NCI-H82 (cell line): ENCODE measurements at regions not wholly inside any gene's neighbourhood (a gene's known extent, or its start where the extent isn't known, plus 50 kb on each side); places are given as distances from the start of the nearest gene placed in this dataset.

Experiments used
- DNase-seq: peaks from one replicate; lab custom pipeline; 2025; lab: John Stamatoyannopoulos, UW

DNA sequence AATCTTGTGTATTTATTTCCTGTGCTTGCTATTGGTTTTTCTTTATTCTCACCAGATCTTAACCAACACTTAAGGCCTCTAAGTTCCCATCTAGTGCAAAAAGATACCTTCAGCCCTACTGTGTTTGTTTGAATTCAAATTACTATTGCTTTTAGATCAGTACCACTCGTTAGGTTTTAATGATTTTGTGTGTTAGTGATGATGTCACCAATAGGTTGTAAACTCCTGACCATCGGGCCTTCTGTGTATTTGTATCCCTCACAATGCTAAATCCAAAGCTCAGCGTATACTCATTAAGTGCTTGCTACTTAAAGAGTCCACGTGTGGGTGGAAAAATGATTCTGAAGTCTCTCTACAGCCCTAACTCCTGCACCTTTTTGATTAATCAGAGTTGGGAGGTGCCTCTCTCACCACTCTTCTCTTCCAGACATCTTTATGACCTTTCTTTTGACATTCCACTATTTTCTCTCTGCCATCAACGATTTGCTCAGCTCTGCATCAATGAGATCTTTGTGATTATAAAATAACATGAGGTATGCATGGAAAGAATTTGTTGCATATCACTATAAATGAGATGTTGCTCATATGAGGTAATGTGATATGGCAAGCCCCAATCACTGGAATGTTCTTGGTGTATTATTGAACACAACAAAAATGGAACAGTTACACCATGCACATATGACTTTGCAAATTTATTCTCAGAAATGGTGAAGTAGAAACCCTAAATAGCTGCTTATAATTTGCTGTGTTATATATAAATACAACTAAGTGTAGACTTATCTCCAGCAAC is 55.1 kb upstream of the LAMA2 start:
- no peak for DNase-seq

DNA sequence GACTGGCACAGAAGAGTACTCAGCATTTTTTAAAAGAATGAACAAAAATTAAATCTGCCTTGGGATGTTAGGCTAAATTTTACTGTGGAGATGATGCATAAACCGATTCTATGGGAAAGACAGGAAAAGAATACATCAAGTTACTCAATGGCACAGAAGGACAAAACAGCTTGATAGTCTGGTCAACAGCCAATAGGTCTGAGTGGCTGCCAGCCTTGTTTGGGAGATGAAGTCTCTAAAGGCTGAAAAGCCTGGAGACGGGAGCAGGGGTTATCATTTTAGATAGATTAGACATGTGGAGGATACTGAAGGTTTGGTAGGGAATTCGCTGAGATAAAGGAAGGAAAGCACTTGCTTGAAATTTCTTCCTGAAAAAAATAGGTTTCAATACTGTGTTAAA is 56.3 kb upstream of the LAMA2 start:
- no peak for DNase-seq

DNA sequence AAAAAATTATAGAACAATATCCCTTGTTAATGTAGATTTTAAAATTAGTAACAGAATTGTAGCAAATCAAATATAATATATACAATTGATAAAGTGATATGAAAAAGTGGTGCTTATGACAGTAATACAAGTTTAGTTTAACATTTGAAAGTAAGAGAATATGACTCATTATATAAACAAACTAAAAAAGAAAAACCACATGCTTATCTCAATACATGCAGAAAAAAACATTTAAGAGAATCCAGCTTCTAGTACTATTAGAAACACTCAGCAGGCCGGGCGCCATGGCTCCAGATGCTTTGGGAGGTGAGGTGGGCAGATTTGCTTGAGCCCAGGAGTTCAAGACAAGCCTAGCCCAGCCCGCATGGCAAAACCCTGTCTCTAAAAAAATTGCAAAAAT is 60.7 kb upstream of the LAMA2 start:
- no peak for DNase-seq

DNA sequence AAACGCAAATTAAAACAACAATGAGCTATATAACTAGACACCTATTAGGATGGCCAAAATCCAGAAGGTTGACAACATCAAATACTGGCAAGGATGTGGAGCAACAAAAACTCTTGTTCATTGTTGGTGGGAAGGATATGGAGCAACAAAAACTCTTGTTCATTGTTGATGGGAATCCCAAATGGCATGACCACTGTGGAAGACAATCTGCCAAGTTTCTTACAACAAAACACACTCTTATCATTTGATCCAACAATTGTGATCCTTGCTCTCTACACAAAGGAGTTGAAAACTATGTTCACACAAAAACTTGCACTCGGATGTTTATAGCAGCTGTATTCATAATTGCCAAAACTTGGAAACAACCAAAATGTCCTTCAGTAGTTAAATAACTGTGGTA is 61.8 kb upstream of the LAMA2 start:
- DNase-seq, result no peak

DNA sequence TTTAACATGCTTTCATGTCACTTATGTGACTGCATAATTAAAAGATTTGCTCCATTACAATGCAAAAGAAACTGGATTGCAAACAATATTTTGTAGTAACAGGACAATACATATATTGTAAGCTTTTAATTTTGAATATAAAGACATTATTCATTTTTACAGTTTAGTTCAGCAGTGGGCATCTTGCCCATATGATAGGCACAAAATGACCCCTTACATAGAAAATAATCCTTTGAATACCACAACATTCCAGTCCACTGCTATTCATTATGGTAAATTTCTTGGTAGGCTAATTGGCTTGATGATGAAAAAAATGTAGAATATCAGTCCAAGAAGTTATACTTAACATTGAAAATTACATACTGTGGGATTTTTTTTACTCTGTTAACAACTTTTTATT is 74.1 kb upstream of the LAMA2 start:
- no peak for DNase-seq

DNA sequence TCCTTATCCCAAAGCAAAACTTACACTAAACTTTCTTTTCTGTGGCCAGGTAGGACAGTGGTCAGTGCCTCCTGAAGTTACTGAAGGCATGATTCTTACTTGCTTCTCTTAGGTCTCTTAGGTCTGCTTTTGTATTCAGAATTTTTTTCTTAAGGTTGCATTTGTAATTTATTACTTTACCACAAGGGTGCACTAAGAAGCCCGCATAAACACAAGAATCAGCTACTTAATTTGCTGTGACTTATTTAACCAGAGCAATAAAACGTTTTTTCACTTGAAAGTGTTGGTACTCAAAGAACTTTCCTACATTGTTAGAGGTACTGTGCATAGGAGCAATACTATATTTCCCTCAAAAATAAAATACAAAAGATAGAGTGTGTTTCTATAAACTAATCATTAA is 75.4 kb upstream of the LAMA2 start:
- peak; percentile 51 for DNase-seq

DNA sequence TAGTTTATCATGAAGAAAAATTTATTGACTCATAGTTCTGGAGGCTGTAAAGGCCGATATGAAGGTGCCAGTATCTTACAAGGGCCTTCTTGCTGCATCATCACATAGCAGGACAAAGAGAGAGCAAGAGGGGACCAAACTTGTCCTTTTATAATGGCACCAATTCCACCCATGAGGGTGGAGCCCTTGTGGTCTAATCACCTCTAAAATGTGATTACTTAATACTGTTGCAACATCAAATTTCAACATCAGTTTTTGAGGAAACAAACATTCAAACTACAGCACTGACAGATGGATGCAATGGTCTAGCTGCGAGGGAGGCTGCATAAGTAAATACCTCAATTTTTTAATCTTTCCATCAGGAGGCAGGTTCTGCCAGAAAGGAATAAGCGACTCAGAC is 76.7 kb upstream of the LAMA2 start:
- DNase-seq, result no peak

DNA sequence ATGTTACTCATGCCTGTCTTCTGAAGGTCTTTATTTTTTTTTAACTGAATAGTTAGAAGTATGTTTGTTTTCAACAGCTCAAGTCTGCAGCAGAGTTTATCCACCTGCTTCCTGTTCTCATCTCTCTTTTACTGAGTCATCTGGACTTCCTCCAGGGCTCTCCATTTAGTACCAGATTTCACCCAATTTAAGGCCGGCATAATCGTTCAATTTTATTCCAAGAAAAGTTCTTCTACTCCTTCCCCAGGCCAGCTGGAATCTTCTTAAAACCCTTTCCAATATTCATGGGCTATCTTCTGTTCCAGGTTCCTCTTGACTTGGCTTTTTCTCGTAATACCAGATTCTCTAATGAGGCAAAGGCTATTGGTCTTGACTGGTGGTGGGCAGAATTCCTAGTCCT is 79.0 kb upstream of the LAMA2 start:
- DNase-seq, result no peak

DNA sequence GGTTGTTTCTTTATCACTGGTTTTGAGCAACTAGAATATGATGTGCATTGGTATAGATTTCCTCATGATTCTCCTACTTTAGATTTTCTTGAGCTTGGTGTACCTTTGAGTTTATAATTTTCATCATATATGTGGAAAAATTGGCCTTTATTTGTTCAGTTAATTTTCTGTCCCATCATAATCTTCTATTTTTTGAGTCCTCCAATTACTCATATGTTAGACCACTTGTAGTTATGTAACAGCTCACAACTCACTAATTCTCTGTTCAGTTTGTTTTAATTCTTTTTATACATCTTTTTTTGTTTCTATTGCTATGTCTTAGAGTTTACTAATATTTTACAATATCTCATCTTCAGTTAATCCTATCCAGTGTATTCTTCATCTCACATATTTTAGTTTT is 81.3 kb upstream of the LAMA2 start:
- DNase-seq, result no peak

DNA sequence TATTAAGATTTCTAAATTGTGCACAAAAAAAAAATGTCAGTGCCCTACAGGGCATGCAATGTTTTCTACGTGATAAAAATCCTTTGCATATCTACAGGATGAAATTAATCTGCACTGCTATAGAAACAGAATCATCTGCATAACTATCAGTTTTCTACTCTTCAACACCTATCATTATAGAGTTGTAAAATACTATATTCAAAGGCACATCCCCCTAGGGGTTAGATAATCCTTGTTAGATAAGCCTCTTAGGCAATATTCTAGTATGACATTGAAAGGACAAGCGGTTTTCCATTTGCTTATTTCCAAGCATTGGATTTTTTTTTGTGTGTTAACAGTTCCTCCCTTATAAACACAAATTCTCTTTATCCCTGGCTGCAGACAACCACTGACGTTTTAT is 98.7 kb upstream of the LAMA2 start:
- peak; percentile 87 for DNase-seq

DNA sequence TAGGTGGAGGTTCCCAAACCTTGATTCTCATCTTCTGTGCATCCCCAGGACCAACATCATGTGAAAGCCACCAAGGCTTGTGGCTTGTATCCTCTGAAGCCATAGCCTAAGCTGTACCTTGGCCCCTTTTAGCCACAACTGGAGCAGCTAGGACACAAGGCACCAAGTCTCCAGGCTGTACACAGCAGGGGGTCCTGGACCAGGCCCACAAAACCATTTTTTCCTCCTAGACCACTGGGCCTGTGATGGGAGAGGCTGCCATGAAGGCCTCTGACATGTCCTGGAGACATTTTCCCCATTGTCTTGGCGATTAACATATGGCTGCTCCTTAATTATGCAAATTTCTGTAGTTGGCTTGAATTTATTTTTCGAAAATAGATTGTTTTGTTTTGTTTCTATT is 114.8 kb upstream of the LAMA2 start:
- DNase-seq, result no peak

DNA sequence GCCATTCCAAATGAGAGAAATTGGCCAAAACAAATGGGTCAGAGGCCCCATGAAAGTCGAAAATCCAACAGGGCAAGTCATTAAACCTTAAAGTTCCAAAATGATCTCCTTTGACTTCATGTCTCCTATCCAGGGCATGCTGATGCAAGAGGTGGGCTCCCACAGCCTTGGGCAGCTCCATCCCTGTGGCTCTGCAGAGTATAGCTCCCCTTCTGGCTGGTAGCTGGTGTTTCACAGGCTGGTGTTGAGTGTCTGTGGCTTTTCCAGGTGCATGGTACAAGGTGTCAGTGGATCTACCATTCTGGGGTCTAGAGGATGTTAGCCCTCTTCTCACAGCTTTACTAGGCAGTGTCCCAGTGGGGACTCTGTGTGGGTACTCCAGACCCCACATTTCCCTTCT is 115.2 kb upstream of the LAMA2 start:
- no peak for DNase-seq

DNA sequence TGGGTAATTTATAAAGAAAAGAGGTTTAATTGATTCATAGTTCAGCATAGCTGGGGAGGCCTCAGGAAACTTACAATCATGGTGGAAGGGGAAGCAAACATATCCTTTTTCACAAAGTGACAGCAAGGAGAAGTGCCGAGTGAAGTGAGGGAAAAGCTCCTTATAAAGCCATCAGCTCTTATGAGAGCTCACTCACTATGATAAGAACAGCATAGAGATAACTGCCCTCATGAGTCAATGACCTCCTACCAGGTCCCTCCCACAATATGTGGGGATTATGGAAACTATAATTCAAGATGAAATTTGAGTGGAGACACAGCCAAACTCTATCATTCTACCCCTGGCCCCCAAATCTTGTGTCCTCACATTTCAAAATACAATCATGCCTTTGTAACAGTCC is 115.8 kb upstream of the LAMA2 start:
- no peak for DNase-seq

DNA sequence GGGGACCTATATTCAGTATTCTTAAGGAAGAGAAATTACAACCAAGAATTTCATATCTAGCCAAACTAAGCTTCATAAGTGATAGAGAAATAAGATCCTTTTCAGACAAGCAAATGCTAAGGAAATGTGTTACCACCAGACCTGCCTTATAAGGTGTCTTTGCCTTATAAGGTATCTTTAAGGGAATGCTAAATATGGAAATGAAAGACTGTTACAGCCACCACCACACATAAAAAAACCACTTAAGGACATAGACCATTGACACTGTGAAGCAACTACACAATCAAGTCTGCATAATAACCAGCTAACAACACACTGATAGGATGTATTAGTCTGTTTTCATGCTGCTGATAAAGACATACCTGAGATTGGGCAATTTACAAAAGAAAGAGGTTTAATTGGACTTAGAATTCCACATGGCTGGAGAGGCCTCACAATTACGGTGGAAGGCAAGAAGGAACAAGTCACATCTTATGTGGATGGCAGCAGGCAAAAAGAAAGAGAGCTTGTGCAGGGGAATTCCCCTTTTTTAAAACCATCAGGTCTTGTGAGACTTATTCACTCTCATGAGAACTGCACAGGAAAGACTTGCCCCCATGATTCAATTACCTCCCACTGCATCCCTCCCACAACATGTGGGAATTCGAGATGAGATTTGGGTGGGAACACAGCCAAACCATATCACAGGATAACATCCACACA is 119.2 kb upstream of the LAMA2 start:
- DNase-seq, result no peak

DNA sequence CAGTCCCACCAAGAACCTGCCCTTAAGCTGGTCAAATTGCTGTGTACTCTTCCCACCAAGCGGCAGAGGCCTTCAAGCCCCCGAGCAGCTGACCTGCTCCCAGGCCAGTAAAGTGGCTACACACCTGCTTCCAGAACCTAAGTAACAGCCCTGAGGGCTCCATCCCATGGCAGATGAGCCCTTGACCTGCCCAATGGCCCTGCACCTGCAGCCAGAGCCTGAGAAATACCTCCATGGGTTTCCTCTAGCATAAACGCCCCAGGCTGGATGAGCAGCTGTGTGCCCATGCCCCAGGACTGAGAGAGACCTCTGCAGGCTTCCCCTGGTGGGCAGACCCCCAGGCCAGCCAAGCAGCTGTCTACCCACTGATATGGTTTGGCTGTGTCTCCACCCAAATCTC is 123.0 kb upstream of the LAMA2 start:
- no peak for DNase-seq

DNA sequence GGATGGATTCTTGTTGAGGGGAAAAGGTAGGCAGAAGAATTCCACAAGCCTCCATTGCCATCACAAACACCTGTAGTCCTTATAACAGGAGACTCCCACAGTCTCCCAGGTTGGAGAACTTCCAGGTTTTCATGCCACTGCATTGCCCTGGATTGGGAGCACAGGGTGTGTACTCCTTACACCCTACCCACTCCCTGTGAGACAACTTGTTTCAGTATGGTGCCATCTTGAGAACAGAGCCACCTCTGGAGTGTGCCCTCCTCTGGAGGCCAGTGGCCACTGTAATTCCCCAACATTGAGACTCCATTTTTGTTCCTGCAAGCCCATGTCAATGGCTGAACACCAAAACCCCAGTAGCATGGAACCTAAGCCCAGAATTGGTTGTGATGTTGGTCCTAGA is 123.5 kb upstream of the LAMA2 start:
- no peak for DNase-seq

DNA sequence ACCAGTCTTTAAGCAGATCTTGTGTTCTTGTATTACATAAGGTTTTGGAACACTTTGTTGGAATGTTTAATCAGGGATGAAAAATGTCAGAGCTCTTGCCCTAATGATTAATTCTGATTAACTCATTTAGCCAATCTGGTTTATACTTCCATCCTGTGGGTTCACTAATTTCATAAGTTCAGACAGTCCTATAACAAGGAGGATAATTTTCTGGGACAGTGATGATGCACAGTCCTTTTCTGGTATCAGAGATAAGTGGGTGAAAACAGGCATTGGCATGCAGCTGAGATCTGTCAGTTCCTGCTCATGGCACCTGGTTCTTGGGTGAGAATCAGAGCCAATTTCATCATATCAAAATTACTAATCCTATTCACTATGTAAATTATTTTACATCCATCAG is 125.0 kb upstream of the LAMA2 start:
- no peak for DNase-seq

DNA sequence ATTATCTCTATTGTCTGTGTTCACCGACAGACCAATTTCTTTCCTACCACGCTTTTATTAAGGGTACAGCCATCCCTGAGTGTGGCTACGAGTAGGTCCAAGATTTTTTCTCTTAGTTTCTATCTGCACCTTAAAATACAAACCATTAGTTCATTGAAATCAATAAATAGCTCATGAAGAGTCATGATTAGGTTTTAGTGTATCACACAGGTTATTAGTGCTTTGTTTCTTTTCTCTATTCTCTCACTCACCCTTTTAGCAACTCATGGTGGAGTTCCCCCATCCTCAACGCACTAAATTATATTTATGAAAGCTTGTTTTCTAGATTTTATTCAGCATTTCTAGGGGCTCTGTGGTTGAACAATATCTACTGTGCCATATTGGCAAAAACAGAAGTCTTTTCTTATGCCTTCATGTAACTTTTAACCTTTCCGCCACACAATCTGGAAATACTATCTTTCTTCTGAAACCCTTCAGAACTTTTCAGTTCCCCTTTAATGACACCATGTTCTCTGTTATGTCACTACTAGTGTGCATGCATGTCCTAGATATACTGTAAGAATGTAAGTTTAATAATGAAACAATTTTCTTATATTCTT is 128.2 kb upstream of the LAMA2 start:
- DNase-seq, result no peak

DNA sequence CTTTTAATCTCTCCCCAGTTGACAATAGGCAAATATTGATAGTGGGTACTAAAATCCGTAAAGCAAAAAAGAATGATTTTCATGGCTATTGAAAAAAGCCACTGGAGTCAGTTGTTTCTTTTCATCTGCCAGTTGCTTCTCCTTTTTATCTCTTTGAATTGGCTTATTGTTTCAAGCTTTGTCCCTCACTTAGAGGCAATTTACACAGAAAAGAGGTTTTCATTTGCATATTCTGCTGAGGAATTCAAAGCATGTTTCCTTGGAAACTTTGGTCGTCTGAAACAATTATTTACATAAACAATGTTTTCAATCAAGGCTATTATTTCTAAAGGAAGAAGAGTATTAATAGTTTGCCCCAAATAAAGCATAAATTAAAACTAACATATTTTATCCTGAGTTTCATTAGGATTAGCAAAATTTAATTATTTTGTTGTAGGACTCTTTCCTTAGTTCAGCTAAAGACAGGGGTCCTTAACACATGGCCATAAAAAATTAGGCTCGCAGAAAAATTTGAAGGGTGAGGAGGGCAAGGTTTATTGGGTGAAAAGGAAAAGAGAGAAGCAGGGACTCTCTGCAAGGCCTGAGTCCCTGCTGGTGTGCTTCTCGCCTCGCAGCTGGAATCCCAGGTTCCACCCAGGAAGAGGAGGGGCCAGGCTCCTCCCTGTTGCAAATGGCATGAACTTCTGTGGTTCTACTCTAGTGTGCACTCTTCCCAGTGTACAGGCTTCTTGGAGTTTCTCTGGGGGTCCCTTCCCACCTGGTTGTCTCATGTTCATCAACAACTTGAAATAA is 138.8 kb upstream of the LAMA2 start:
- DNase-seq, result no peak

DNA sequence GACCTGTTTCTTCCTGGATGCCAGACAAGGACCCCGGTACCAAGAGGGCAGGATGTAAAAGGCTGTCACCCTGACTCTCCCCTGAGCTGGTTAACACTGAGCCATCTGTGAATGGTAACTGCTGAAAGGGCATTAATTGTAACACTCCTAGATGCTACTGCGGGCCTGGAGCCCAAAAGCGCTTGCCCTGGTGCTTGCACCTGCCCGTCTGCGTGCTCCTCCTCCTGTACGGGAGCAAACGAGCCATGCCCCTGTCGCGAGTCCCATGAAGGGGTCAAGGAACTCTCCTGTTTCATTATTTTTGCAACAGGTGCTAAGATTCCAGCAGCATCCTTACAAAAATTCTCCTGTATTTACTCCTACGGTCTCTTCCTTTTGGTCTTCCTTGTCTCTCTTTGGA is 140.0 kb upstream of the LAMA2 start:
- DNase-seq, result no peak

DNA sequence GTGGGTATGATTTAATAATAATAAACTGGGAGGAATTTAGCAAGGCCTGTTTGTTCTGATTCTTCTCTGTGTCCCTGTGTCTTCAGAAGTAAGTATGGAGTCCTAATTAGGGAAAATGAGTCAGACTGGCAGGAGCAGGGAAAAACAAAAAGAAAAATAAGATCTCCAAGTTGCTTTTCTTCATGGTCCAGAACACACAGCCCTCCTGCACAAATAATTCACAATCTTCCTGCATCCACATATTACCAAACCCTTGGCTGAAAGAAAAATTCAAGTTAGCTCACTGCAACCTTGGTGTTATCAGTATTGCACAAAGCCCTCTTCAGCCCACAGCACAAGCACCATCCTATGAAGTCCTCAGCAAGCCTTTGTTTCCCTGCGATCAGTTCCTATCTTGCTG is 142.0 kb upstream of the LAMA2 start:
- no peak for DNase-seq

DNA sequence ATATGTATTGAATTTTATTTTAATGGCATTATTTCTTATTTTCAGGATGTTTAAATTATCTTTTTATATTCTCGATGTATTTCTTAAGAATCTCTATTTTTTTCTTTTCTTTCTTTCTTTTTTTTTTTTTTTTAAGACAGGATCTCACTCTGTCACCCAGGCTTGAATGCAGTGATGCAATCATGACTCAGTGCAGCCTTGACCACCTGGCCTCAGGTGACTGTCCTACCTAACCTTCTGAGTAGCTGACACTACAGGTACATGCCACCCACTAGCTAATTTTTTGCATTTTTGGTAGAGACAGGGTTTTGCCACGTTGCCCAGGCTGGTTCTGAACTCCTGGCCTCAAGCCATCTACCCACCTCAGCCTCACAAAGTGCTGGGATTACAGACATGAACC is 143.8 kb upstream of the LAMA2 start:
- DNase-seq, result no peak

DNA sequence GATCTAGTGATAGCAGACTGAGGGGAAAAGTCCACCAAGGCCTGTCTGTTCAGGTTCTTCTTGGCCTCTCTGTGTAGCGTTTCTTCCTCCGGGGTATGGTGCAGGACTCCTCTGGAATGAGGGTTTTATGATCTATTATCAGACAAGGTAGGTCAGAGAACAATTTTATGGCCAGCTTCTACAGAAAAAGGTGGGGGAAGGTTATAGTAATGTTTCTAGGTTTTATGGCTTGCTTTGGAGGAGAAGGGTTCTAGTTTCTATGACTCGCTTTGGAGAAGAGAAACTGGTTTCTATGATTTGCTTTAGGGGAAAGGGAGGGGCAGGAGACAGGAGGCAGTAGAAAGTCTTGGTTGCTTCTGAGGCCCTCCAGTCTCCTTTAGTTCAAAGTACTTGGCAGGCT is 144.8 kb upstream of the LAMA2 start:
- DNase-seq, result no peak
